CD4-positive, alpha-beta T cell (primary cell): ENCODE measurements at regions not wholly inside any gene's neighbourhood (a gene's known extent, or its start where the extent isn't known, plus 50 kb on each side); places are given as distances from the start of the nearest gene placed in this dataset.

Experiments
- ATAC-seq: fragments of 200-7000 bp; cut with Tn5 transposase; one replicate; pipeline ENCODE4 v1.10.0; 2022; ENCODE audit warnings: mild to moderate bottlenecking; ENCODE audit not compliant: poor library complexity
- CTCF ChIA-PET: fragments of 350-600 bp; sonication (Branson Sonifier 250); formaldehyde crosslinking; loops from one replicate; lab custom pipeline; 2021; ENCODE audit warnings: antibody characterized with exemption, inconsistent platforms; lab: Charles Lee
- POLR2A ChIA-PET: fragments of 350-600 bp; sonication (Branson Sonifier 250); formaldehyde crosslinking; loops from one replicate; lab custom pipeline; 2021; ENCODE audit warnings: antibody characterized with exemption, inconsistent platforms; lab: Charles Lee
- DNase-seq, 14 experiments: peaks; one replicate each; pipeline ENCODE4 v3.0.0-alpha.2; 2013 to 2020; ENCODE audit warnings: mixed read lengths in 2 of 14
- H3K27ac ChIP-seq, 2 donors: one replicate each; pipeline versions ENCODE4 v1.5.1 to v1.7.0; 2013; ENCODE audit warnings: low read length in 2 of 2, low read depth in 1 of 2, mild to moderate bottlenecking in 1 of 2
- H3K27me3 ChIP-seq, 2 experiments: 1 replicate in 1 of 2; 2 replicates in 1 of 2; pipeline versions ENCODE4 v1.6.1 to v1.7.0; 2013; ENCODE audit warnings: low read length in 2 of 2, control low read depth in 1 of 2, mild to moderate bottlenecking in 1 of 2, moderate library complexity in 1 of 2; ENCODE audit not compliant: insufficient read depth in 2 of 2, control insufficient read depth in 1 of 2
- H3K36me3 ChIP-seq: one replicate; pipeline ENCODE4 v1.6.1; 2013; ENCODE audit warnings: low read length, control low read depth; ENCODE audit not compliant: insufficient read depth
- H3K4me1 ChIP-seq: one replicate; pipeline ENCODE4 v1.6.1; 2013; ENCODE audit warnings: low read length, control low read depth; ENCODE audit not compliant: insufficient read depth
- H3K4me3 ChIP-seq: one replicate; pipeline ENCODE4 v1.5.1; 2013; ENCODE audit warnings: mild to moderate bottlenecking, low read length, moderate library complexity
- H3K9me3 ChIP-seq, 2 experiments: 1 replicate in 1 of 2; 2 replicates in 1 of 2; pipeline versions ENCODE4 v1.6.1 to v1.7.0; 2013; ENCODE audit warnings: low read length in 2 of 2, mild to moderate bottlenecking in 2 of 2, control low read depth in 1 of 2, moderate library complexity in 1 of 2; ENCODE audit not compliant: control insufficient read depth in 1 of 2, insufficient read depth in 1 of 2
- H3K27ac Mint-ChIP-seq: one replicate; pipeline ENCODE4 v1.8.0; 2020; ENCODE audit warnings: mixed read lengths
- H3K27me3 Mint-ChIP-seq: one replicate; pipeline ENCODE4 v1.8.0; 2021; ENCODE audit warnings: mixed read lengths
- H3K36me3 Mint-ChIP-seq: one replicate; pipeline ENCODE4 v1.8.0; 2021; ENCODE audit warnings: low read depth, mixed read lengths
- H3K4me1 Mint-ChIP-seq: one replicate; pipeline ENCODE4 v1.8.0; 2021; ENCODE audit warnings: low read depth, mixed read lengths
- H3K4me3 Mint-ChIP-seq: one replicate; pipeline ENCODE4 v1.8.0; 2020; ENCODE audit warnings: mild to moderate bottlenecking, mixed read lengths
- H3K9me3 Mint-ChIP-seq: one replicate; pipeline ENCODE4 v1.8.0; 2020; ENCODE audit warnings: mixed read lengths
- intact Hi-C, 2 experiments: fragments of 100-400 bp; cut with DNase I in 1 of 2; cut with micrococcal nuclease in 1 of 2; formaldehyde crosslinking; loops; one replicate each; pipeline versions ENCODE4 v1.15.1 to v1.9.0; 2023 to 2025; cut with DNase I, micrococcal nuclease
- TF ChIP-seq, protein P1 (sequence below): fragments of 200-600 bp; IDR thresholded peaks from one replicate; pipeline ENCODE4 v1.8.0; 2022; ENCODE audit warnings: antibody characterized with exemption, mild to moderate bottlenecking

DNA sequence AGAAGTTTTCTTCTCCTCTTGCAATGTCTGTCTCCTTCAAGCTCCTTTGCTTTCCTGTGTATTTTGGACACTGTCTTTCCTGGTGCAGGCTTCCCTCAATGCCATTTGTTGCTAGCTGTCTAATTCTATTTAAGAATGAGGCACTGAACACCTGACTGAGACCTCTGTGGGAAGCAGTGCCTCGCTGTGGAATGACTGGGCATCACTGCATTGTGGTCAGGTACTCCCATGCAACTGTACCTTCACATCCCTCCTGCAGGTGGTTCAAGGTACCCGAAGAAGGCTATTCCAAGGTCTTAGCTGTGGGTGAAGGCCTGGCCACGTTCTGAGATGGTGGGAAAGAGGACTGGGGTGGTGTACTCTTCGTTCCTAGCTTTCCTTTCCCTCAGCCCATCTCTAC, 152.8 kb upstream of the CTAGE1 start:
- DNase-seq (no peak), ATAC-seq (no peak)
- intact Hi-C loops = no loop called here
- ChIA-PET CTCF (no interaction called here), POLR2A (no interaction called here)
- H3K4me3 ChIP-seq = no peak overlapping the region
- H3K27ac Mint-ChIP-seq = no peak overlapping the region
- H3K36me3 ChIP-seq = no peaks in the 10 kb centered on the region
- no peaks in the 10 kb centered on the region for H3K4me1 ChIP-seq
- no peak overlapping the region for H3K4me3 Mint-ChIP-seq
- H3K4me1 Mint-ChIP-seq = no peaks in the 10 kb centered on the region
- H3K9me3 ChIP-seq = peaks cover 0 to 3% of the 10 kb centered on the region in 2 experiments
- no peaks in the 10 kb centered on the region for H3K9me3 Mint-ChIP-seq
- no peaks in the 10 kb centered on the region for H3K27me3 ChIP-seq
- H3K27me3 Mint-ChIP-seq = no peaks in the 10 kb centered on the region
- TF ChIP-seq, protein P1, sequence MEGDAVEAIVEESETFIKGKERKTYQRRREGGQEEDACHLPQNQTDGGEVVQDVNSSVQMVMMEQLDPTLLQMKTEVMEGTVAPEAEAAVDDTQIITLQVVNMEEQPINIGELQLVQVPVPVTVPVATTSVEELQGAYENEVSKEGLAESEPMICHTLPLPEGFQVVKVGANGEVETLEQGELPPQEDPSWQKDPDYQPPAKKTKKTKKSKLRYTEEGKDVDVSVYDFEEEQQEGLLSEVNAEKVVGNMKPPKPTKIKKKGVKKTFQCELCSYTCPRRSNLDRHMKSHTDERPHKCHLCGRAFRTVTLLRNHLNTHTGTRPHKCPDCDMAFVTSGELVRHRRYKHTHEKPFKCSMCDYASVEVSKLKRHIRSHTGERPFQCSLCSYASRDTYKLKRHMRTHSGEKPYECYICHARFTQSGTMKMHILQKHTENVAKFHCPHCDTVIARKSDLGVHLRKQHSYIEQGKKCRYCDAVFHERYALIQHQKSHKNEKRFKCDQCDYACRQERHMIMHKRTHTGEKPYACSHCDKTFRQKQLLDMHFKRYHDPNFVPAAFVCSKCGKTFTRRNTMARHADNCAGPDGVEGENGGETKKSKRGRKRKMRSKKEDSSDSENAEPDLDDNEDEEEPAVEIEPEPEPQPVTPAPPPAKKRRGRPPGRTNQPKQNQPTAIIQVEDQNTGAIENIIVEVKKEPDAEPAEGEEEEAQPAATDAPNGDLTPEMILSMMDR = no peak
- H3K27ac ChIP-seq = no peak overlapping the region
- H3K36me3 Mint-ChIP-seq = no peaks in the 10 kb centered on the region

DNA sequence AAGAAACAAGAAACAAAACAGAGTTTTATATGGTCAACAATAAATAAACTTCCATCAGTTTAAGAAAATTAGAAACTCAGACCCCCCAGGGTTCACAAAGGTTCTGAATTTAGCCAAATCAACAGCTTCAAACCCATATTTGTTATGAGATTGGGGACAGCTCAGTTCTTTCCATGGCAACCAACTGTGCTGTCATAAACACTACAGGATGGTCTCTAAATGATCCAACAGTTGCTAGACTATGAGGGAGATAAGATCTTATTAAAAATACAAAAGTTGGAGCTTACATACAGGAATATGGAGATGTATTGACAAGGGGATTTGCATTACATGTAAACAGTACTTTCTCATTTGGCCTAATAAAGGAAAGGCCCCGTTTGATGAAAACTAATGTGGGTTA, 154.6 kb upstream of the CTAGE1 start:
- Mint-ChIP-seq H3K4me3 (no peak overlapping the region), H3K9me3 (no peaks in the 10 kb centered on the region), H3K27ac (no peak overlapping the region), H3K4me1 (no peaks in the 10 kb centered on the region), H3K27me3 (no peaks in the 10 kb centered on the region), H3K36me3 (no peaks in the 10 kb centered on the region)
- no peaks in the 10 kb centered on the region for H3K36me3 ChIP-seq
- no peak overlapping the region for H3K27ac ChIP-seq
- DNase-seq (no peak), ATAC-seq (no peak)
- TF ChIP-seq, protein P1 = no peak
- H3K4me3 ChIP-seq = no peak overlapping the region
- intact Hi-C loops = no loop called here
- CTCF ChIA-PET = no interaction called here
- no peaks in the 10 kb centered on the region for H3K4me1 ChIP-seq
- no peaks in the 10 kb centered on the region for H3K27me3 ChIP-seq
- peaks cover 0 to 3% of the 10 kb centered on the region in 2 experiments for H3K9me3 ChIP-seq
- POLR2A ChIA-PET = interaction anchor here (0.6 kb wide), 1 partner anchor 1239 kb away, joined by 3 read pairs; no protein-coding TSS in a partner anchor

DNA sequence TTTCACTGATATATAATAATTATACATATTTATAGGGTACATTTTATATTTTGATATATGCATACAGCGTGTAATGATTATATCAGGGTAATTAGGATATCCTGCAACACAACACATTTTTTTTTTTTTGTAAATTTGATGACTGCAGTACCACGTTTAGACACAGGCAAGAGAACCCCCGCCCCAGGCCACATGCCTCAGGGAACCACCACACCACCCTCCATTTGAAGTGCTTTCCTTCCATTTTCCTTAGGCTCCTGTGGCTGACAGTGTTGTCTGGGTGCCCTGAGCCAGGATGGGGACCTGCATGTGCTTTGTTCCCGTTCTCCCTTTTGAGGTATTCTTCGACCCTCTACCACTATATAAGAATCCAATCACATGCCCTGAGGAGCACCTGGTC, 161.6 kb upstream of the CTAGE1 start:
- Mint-ChIP-seq H3K27ac (no peak overlapping the region), H3K4me3 (no peak overlapping the region), H3K4me1 (no peaks in the 10 kb centered on the region), H3K36me3 (no peaks in the 10 kb centered on the region), H3K9me3 (no peaks in the 10 kb centered on the region), H3K27me3 (peaks cover 10% of the 10 kb centered on the region)
- no peaks in the 10 kb centered on the region for H3K4me1 ChIP-seq
- ChIA-PET CTCF (no interaction called here), POLR2A (no interaction called here)
- H3K27ac ChIP-seq = no peak overlapping the region
- H3K4me3 ChIP-seq = no peak overlapping the region
- H3K36me3 ChIP-seq = no peaks in the 10 kb centered on the region
- H3K27me3 ChIP-seq = peaks cover 0 to 2% of the 10 kb centered on the region in 2 experiments
- no peak for DNase-seq
- no peak for ATAC-seq
- TF ChIP-seq, protein P1 = no peak
- intact Hi-C loops = no loop called here
- peaks cover 0 to 7% of the 10 kb centered on the region in 2 experiments for H3K9me3 ChIP-seq
